HG02571 (cell line): ENCODE measurements at regions not wholly inside any gene's neighbourhood (a gene's known extent, or its start where the extent isn't known, plus 50 kb on each side); places are given as distances from the start of the nearest gene placed in this dataset.
"Not testable (repeated sequence)": the region's sequence is repeated elsewhere in the genome, so short reads cannot be mapped to it uniquely, and the experiment has no call there.

Experiments
- ATAC-seq: cut with Tn5 transposase; IDR thresholded peaks from one replicate; pipeline ENCODE4 v1.9.1; 2021; ENCODE audit warnings: mild to moderate bottlenecking, moderate library complexity; ENCODE audit not compliant: unreplicated experiment

DNA sequence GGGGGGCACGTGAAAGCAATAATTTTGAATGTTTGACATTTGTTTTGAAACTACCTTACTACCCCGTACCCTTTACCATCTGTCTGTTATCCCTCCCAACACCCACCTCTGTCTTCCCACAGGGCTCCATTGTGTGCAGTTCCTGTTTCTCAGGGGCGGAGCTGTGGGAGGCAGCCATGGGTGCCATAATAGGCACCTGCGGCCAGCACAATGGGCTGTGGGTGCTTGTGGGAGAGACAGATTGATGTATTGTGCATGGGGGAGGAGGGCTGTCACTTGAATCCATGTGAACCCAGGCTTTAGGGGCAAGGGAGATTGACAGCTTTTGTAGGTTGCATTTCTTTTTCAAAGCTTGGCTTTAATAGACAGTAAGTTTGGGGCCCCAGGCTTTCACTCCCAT lies 122.6 kb upstream of the CXorf66 start:
- no peak for ATAC-seq

- no peak for ATAC-seq
Measured at GRCh38 chrX:140086691-140087090, 121.4 kb upstream of the CXorf66 start.

DNA sequence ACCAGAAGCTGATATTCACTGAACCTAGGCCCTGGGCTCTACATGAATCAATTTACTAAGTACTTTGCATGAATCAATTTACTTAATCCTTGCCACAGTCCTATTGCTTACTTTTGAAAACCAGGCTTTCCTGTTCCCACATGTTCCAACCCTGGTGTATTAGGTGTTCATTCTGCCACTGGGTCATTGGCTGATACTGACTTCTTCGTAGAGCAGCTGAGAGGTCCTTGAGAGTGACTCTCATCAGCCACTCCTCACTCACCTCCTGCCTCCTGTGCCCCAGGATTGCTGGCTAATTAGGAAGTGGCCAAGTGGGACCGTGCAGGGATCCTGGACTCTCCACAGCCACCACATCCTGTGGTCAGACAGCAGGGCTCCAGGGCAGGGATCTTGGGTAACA lies 109.5 kb upstream of the CXorf66 start:
- not testable (repeated sequence) for ATAC-seq

DNA sequence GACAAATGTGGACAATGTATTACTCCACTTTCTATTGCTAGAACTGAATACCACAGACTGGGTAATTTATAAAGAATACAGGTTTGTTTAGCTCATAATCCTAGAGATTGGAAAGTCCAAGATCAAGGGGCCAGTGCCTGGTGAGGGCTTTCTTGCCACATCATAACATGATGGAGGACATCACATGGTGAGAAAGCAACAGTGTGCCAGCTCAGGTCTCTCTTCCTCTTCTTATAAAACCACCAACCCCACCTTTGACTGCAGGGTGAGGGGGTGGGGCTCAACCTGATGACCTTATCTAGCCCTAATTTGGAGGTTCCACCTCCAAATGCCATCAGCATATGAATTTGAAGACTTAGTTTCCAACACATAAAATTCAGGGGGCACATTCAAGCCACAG lies 105.7 kb upstream of the CXorf66 start:
- ATAC-seq = no peak

GRCh38 chrX:140065961-140066662 lies 100.8 kb upstream of the CXorf66 start:
- ATAC-seq = no peak

DNA sequence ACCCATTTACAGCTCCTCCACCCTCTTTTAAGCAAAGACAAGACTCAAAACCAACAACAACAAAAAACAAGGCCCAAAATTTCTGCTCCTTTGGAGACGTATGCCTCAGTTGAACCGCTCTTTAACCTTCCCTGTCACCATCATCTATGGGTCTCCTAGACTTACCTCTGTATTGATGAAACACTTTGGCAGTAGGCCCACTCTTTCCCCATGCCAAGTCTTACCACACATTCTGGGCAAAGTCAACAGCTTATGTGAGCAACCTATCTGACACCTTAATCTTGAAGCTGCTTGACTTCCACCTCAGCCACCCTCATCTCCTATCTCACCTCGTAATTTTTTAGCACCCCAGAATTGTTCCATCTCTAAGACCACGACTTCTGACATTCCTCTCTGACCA lies 99.7 kb upstream of the CXorf66 start:
- ATAC-seq = no peak

- peak; percentile 93 for ATAC-seq
Measured at GRCh38 chrX:140057001-140057411, 91.7 kb upstream of the CXorf66 start.

DNA sequence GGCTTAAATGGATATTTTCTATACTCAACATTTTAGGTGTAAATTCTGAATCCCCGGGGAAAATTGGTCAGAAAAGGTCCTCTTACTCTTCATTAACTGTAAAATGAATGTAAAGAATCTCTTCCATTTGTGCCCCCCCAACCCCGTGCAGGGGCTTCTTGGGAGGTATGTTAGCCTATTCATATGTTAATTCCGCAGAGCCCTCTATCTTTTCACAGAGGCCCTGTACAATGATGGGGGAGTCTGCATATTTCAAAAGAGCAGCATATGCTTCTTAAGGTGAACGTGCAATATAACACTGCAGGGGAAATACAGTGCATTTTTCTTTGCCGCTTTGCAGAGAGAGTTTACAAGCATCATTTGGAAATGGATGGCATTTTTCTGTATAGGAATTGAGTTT lies 88.5 kb upstream of the CXorf66 start:
- ATAC-seq = no peak

DNA sequence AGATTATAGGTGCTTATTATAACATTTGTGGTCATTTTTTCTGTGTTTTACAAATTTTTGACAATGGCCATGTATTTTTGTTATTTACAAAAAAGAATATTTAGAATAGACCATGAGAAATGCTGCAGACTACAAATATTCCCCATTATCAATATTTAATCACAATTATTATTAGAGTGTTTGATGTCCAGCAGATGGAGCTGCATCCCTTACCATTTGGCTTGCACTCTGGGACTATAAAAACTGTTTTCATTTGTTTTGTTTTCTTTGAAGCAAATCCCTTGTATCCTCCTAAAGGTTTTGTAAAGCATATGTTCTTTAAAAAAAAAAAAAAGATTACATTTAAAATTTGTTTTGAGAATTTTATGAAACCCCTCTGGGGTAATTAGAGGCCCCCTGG lies 85.6 kb upstream of the CXorf66 start:
- no peak for ATAC-seq

GRCh38 chrX:140040386-140040785 lies 75.1 kb upstream of the CXorf66 start:
- no peak for ATAC-seq

DNA sequence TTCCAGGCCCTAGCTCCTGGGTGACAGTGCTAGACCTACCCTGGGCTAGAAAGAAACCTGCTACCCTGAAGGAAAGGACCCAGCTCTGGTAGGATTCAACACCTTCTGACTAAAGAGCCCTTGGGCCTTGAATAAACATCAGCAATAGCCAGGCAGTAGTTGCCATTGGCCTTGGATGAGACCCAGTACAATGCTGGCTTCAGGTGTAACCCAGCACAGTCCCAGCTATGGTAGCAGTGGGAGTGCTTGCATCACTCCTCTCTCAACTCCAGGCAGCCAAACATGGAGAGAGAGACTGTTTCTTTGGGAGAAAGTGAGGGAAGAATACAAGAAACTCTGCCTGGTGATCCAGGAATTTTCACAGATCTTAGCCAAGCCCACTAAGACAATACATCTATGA lies 73.5 kb upstream of the CXorf66 start:
- no peak for ATAC-seq

GRCh38 chrX:140034916-140035315 lies 69.6 kb upstream of the CXorf66 start:
- no peak for ATAC-seq

- ATAC-seq = no peak
Measured at GRCh38 chrX:140022482-140022881, 57.2 kb upstream of the CXorf66 start.

DNA sequence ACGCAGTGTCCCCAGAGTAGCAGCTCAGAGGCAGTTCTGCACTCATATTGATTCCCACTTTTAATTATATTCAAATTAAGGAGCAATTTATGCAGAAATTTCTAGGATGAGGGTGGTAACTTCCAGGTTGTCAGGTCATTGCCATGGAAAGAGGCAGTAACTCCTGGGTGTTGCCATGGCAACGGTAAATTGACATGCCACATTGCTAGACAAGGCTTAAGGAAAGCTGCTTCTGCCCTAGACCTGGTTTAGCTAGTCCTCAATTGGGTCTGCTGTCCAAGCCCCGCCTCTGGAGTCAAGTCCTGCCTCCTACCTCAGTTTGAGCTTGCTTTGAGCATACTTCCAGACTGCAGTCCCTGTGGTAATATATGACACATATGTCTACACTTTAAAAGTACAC lies 53.8 kb upstream of the CXorf66 start:
- ATAC-seq = not testable (repeated sequence)
